GM12873 (cell line): ENCODE measurements at regions not wholly inside any gene's neighbourhood (a gene's known extent, or its start where the extent isn't known, plus 50 kb on each side); places are given as distances from the start of the nearest gene placed in this dataset.

ENCODE experiments used
- TF ChIP-seq, protein P1 (sequence below): IDR thresholded peaks from 2 replicates; pipeline ENCODE4 v1.5.1; 2012; ENCODE audit warnings: low read depth, mild to moderate bottlenecking, moderate library complexity, low read length, control low read depth; ENCODE audit not compliant: insufficient read depth; ENCODE audit errors: missing control alignments

DNA sequence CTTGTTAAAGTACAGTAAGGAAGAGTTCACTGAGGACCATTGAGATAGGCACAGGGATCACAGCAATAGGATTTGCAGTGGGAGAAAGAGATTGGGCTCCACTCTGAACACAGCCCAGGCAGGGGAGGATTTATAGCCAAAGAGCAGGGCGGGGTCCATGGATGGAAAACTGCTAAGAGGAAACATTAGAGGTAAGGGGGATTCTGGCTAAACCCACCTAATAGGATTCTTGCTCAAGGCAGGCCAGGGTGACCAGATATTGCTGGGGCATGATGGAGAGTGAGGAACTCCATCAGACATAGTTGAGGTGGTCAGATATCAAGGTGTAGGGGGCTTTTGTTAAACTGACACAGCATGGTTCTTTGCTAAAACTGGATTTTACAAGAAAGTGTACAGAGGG lies 372.8 kb downstream of the NPHP4 start:
- TF ChIP-seq, protein P1, sequence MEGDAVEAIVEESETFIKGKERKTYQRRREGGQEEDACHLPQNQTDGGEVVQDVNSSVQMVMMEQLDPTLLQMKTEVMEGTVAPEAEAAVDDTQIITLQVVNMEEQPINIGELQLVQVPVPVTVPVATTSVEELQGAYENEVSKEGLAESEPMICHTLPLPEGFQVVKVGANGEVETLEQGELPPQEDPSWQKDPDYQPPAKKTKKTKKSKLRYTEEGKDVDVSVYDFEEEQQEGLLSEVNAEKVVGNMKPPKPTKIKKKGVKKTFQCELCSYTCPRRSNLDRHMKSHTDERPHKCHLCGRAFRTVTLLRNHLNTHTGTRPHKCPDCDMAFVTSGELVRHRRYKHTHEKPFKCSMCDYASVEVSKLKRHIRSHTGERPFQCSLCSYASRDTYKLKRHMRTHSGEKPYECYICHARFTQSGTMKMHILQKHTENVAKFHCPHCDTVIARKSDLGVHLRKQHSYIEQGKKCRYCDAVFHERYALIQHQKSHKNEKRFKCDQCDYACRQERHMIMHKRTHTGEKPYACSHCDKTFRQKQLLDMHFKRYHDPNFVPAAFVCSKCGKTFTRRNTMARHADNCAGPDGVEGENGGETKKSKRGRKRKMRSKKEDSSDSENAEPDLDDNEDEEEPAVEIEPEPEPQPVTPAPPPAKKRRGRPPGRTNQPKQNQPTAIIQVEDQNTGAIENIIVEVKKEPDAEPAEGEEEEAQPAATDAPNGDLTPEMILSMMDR = no peak

DNA sequence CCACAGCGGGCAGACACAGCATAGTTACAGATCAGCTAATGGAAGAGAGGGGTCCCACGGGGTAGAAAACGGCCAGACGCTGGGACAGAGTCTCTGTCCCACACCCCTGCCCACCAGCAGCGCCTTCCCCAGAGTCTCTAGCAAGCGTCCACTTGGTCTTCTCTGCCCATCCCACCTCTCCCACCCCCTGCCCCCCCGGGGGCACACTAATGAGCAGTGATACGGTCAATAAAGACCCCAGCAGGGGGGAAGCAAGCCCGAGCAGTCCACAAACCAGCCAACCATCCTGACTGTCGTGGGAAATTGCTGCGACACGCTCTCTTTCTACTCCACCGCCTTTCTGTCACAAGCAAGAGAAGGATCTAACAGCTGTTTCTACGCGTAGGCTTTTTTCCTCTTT lies 374.7 kb downstream of the NPHP4 start:
- TF ChIP-seq, protein P1 = no peak

DNA sequence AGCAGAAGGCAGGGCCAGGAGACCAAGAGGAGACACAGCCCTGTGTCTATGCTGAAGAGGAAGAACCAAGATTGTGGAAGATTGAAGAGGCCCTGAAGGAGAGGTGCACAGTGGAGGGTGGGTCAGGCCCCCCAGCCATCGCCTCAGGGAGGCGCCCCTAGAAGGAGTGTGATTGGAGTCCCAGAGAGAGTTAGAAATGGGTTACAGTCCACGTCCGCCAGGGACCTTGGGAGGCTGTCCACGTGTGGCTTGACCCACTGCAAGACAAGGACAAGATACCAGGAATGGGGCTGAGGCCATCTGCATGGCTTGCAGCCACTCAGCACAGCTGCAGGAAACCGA lies 375.1 kb downstream of the NPHP4 start:
- TF ChIP-seq, protein P1 = no peak

DNA sequence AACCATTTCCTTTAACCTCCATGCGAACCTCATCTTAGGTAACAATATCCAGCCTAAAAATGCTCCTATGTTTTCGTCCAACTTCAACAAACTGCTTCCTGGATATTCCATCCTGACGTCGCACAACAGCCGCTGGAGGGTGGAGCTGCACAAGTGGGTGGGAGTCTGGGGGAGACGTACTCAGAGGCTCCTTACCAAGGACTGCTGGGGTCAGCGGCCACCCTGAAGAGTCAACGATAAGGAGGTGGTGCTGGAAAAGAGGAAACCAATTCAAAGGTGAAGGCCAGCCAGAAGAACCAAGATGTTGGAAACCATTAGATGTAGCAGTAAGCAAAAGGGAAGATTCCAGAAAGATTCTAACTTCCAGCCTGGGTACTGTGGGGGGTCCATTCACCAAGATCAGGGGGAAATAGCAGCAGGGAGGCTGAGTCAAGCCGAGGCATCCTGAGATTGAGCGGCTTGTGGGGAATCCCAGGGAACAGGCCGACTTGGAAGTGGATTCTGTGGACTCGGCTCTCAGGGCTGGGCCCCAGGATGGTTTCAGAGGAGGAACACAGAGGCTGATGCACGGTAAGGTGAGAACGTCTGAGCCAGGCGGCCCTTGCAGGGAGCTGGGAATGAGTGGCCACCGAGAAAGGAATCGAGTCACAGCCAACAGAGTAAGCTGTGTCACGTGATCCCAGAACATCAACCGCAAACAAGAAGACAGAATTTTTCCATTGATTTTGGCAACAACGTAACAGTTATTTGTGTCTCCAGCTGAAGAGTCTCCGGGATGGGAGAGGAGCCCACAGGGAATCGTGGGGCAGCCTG lies 375.7 kb downstream of the NPHP4 start:
- TF ChIP-seq, protein P1 = no peak

DNA sequence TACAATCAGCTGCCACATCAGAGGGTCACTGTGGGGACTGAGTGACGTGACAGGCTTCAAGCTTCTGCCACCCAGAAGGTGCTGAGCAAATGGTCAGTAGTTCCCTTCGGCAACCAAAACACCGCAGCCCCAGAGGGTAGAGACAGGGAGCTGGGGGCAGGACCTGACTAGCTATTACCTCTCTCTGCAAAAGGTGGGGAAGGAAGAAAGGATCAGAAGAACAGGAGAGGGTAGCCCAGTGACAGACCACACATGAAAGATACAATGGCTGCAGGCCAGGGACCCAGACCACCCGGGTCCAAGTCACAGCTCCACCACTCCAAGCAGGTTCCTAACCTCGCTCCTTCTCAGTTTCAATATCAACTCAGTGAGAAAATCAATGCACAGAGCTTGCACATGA lies 377.1 kb downstream of the NPHP4 start:
- TF ChIP-seq, protein P1 = no peak

DNA sequence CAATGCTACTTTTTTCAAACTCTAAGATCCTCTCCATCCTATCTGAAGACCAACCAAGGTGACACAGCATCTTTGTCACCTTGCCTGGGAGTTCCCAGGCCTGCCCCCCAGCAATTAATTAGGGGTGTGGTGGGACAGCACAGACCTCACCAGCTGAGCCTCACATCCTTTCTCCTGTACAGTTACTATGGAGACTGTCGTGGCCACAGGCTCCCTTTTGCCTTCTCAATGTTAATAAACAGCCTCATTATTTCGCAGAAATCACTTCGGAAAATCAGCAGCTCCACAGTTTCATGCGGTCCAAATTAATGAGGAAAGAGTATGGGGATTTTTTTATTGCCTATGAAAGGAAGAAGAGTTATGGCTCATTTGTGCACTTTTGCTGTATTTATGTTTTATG lies 378.3 kb downstream of the NPHP4 start:
- TF ChIP-seq, protein P1 = no peak

DNA sequence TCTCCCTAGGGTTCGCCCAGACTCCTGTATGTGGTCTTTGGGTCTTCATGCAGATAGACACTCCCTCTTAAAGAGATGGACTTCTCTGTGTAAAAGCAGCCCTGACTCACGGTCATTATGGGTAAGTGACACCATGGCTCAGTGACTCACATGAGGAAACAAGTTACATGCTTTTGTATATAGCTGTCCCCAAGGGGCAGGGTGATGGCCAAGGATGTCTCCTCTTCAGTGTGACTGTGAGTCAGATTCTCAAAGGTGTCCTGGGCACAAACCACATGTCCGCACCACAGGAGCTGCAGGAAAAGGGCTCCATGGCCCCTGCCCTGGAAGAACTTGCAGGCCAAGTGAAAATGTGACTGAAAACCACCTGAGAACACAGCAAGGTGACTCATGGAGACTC lies 380.4 kb downstream of the NPHP4 start:
- TF ChIP-seq, protein P1 = no peak
